Cardiac septum (tissue), 1 donor: ENCODE measurements at regions not wholly inside any gene's neighbourhood (a gene's known extent, or its start where the extent isn't known, plus 50 kb on each side); places are given as distances from the start of the nearest gene placed in this dataset.

Experiments
- DNase-seq: peaks from one replicate; pipeline ENCODE4 v3.0.0-alpha.2; 2020; ENCODE audit warnings: low spot score
- intact Hi-C: fragments of 100-400 bp; cut with DNase I; formaldehyde crosslinking; loops from one replicate; pipeline ENCODE4 v1.14.0; 2022
- donor health status: DM: no; HTN: no; CAD: no.

DNA sequence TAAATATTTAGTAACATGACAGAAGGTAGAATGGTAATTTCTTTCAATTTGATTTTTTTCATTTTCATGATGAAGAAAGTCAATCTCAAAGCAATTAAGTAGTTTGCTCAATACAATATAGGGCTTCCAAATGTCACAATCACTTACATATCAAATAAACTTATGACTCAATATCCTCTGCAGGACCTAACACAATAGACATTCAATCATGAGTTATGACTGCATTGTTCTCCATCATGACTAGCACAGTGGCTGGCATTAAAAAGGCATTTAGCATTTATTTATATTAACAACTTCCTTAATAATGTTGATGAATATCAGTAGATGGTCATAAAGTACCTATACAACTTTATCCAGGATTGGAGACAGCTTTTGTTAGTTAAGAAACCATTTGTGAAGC, 1499.6 kb downstream of the EFNA5 start:
- no peak for DNase-seq
- intact Hi-C loops, result no loop called here

- intact Hi-C loops, result no loop called here
- no peak for DNase-seq
Measured at GRCh38 chr5:106167766-106168165, 1503.0 kb downstream of the EFNA5 start.

- intact Hi-C loops, result no loop called here
Measured at GRCh38 chr5:106163233-106163632, 1507.5 kb downstream of the EFNA5 start.

DNA sequence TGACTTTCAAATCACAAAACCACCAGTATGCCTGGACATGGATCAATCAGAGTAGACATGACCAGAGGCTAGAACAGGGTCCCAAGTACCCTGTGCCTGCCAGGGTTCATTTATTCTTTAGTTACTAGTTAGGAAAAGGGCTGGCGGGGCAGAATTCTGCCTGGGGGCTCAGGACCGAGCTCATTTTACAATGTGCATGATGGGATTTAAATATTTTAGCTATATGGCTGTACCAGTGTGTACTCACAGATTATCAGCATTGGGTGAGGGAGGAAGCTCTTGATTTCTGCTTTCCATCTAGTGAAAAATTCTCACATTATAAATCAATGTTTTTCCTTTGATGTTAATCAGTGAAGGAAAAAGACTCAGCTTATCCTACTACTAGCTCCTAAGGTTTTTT, 1511.1 kb downstream of the EFNA5 start:
- no peak for DNase-seq
- intact Hi-C loops, result no loop called here

More at GRCh38 chr5:106163233-106163632, 1507.5 kb downstream of the EFNA5 start:
- DNase-seq, result no peak

- intact Hi-C loops, result no loop called here
- no peak for DNase-seq
Measured at GRCh38 chr5:106154280-106154716, 1516.4 kb downstream of the EFNA5 start.

GRCh38 chr5:106152569-106152968, 1518.2 kb downstream of the EFNA5 start:
- intact Hi-C loops, result no loop called here
- DNase-seq, result no peak

DNA sequence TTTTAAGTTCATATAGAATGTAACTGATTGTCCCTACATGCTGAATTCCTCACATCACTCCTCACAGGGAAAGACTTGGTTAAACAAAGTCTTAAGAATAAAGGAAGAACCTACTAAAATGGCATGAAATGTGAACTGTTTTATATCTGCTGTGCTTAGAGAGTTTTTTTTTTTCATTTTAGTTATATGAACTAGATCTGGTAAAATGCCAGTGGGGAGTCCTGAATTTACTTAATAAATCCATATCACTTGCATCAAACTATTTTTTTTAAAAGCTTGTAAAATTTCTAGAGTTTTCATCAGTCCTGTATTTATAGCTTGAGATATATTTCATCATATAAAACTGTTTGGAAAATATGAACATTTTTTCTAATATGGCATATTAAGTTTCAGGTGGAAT, 1528.6 kb downstream of the EFNA5 start:
- DNase-seq, result no peak
- intact Hi-C loops, result no loop called here

DNA sequence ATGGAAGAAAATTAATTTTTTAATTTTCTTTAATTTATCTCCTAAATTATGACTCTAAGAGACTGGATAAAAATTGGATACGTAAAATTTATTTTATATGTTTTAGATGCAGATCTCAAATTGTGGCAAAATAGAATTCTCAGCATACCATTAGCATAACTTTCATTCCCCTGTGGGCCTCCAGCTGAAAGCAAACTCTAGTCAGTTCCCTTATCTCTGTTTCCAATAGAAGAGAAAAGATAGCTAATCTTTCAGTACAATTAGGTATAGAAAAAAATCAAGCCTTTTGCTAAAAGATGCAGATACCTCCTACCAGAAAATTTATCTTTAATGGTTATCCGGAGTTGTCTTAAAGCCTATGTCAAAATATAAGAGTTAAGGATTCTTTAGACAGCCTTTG, 1530.6 kb downstream of the EFNA5 start:
- intact Hi-C loops, result no loop called here
- DNase-seq, result no peak

DNA sequence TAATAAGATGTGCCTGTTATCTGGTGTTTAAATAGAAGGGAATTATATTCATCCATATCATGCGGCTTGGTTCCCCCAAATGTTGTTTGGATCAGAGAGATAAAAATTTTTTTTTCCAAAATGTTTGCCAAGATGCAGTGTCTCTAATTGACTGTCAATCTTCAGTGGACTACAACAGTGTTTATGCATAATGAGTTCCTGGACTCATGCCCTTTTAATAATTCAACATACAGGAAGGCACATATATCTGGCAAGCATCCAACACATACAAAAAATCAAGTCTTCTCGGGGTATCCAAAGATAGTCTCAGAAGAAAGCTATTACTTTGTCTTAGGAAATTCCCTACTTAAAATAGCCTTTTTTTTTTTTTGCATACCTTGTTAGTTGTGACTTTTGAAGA, 1534.7 kb downstream of the EFNA5 start:
- DNase-seq, result no peak

GRCh38 chr5:106135473-106135872, 1535.3 kb downstream of the EFNA5 start:
- intact Hi-C loops, result no loop called here

More for the DNA sequence above, 1534.7 kb downstream of the EFNA5 start:
- intact Hi-C loops, result no loop called here

GRCh38 chr5:106134549-106134948, 1536.2 kb downstream of the EFNA5 start:
- intact Hi-C loops, result no loop called here
- no peak for DNase-seq

More at GRCh38 chr5:106135473-106135872, 1535.3 kb downstream of the EFNA5 start:
- DNase-seq, result no peak

DNA sequence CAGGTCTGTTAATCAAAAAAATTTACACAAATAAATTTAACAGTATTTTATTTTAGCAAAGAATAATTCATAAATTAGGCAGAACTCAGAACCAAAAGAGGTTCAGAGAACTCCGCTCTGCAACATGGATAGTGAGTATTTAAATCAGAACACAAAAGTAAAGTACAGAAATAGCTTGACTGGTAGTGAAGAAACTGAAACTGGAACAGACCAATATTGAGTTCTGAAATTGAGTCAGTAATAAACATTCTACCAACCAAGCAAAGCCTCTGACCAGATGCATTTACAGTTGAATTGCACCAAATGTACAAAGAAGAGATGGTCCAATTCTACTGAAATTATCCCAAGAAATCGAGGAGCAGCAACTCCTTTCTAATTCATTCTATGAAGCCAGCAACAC, 1542.8 kb downstream of the EFNA5 start:
- DNase-seq, result no peak
- intact Hi-C loops, result no loop called here

GRCh38 chr5:106127341-106127781, 1543.4 kb downstream of the EFNA5 start:
- intact Hi-C loops, result no loop called here
- no peak for DNase-seq

- no peak for DNase-seq
- intact Hi-C loops, result no loop called here
Measured at GRCh38 chr5:106121972-106122605, 1548.6 kb downstream of the EFNA5 start.

GRCh38 chr5:106116682-106117081, 1554.1 kb downstream of the EFNA5 start:
- DNase-seq, result no peak
- intact Hi-C loops, result no loop called here

DNA sequence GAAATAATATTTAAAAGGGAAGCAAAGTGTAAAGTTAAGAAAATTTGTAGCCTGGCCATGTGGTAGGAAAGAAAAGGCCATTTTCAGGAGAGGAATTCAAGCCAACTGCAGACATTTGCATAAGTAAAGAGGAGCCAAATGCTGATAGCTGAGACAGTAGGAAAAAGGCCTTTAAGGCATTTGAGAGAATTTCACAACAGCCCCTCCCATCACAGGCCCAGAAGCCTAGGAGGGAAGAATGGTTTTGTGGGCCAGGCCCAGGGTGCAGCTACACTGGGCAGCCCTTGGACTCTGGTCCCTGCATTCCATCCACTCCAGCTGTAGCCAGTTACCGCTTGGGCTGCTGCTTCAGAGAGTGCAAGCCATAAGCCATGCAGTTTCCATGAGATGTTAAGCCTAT, 1556.8 kb downstream of the EFNA5 start:
- no peak for DNase-seq
- intact Hi-C loops, result no loop called here

GRCh38 chr5:106106384-106106783, 1564.4 kb downstream of the EFNA5 start:
- DNase-seq, result no peak
- intact Hi-C loops, result no loop called here

- intact Hi-C loops, result no loop called here
- DNase-seq, result no peak
Measured at GRCh38 chr5:106097340-106097739, 1573.4 kb downstream of the EFNA5 start.

DNA sequence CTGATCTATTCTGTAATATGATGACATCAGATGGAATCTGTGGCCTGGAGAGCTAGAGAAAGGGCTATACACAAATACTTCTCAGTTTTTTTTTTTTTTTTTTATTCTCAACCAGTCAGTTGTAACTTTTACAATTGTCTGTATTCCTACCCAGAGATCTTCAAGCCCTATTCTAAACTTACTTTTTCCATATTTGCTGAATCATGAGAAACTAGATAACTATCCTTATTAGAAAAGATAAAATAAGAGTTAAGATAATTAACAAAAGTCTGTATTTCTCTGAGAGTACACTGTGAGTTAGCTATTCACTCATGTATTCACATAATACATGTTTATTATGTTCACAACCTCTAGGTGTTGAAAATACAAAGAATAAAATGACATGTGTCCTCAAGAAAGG, 1575.9 kb downstream of the EFNA5 start:
- intact Hi-C loops, result no loop called here
- DNase-seq, result no peak

- DNase-seq, result no peak
- intact Hi-C loops, result no loop called here
Measured at GRCh38 chr5:106094204-106094607, 1576.5 kb downstream of the EFNA5 start.

DNA sequence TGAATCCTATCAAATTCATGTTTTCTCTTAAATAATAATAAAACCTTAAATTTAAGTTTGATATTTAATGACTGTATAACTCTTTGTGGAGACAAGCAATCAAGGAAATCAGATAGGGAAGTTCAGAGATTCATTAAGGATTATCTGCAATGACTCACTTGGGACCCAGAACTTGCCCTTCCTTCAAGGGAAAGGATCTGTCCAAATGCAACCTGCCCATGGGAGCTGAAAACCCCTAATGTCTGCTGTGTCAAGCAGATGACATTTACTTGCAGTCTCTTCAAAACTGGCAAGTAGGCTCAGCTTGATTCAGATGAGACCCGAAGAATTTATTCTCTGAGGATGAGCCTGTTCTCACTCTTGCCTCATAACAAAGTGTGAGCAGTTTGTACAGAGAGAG, 1577.6 kb downstream of the EFNA5 start:
- no peak for DNase-seq
- intact Hi-C loops, result no loop called here

DNA sequence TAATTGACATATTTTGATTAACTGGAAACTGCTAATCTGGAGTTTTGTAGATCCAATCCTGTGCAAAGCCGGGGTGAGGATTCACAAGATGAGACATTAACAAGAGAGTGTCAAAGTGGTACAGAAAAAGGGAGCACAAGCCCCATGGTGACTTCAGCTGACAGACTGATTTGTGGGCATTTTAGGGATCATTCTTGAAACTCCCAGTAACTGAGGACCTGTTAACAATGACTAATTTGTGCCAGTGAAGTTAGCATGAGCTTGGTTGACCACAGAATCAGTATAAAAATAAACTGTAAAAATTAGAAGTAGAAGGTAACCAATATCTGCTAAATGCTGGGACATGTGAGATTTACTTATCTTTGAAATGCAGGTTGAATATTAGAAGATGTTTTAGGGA, 1578.3 kb downstream of the EFNA5 start:
- intact Hi-C loops, result no loop called here
- no peak for DNase-seq
